HepG2 (cell line): ENCODE measurements at regions not wholly inside any gene's neighbourhood (a gene's known extent, or its start where the extent isn't known, plus 50 kb on each side); places are given as distances from the start of the nearest gene placed in this dataset.

Experiments
- ATAC-seq: fragments of 200-7000 bp; cut with Tn5 transposase; 3 replicates; pipeline ENCODE4 v1.9.1; 2020; ENCODE audit warnings: mild to moderate bottlenecking, moderate library complexity
- BruUV-seq: library from RNA; stranded (reverse); fragments of 400-500 nt; replicated peaks from 2 replicates; lab custom pipeline; 2021; lab: Mats Ljungman, UMichigan
- CTCF ChIA-PET: fragments of 300-600 bp; formaldehyde crosslinking; extraction: SDS; loops from one replicate; lab custom pipeline; 2021; ENCODE audit warnings: low total read pairs, inconsistent platforms, low intra/inter-chr PET ratio; lab: Yijun Ruan, JAX
- POLR2A ChIA-PET: fragments of 350-600 bp; sonication (Branson Sonifier 250); formaldehyde crosslinking; loops from one replicate; lab custom pipeline; 2020; ENCODE audit warnings: antibody characterized with exemption, inconsistent platforms; lab: Yijun Ruan, JAX
- DNase-seq: peaks from one replicate; pipeline ENCODE4 v3.0.0-alpha.2; 2015; ENCODE audit warnings: low spot score
- FAIRE-seq: peaks from 3 replicates; lab custom pipeline; 2011; peaks lifted over from hg19 to GRCh38; lab: Jason Lieb, UNC
- H2AFZ ChIP-seq: one replicate; pipeline ENCODE4 v1.6.1; 2011; ENCODE audit warnings: low read length, inconsistent platforms
- H3K27ac ChIP-seq: fragments of 300-600 bp; 3 replicates; pipeline ENCODE4 v1.8.0; 2011; ENCODE audit warnings: mixed run types, mild to moderate bottlenecking, mixed read lengths, low read length, inconsistent platforms; ENCODE audit not compliant: insufficient read depth; ENCODE audit errors: extremely low read length
- H3K27me3 ChIP-seq, 2 experiments: fragments of 200-600 bp in 1 of 2; 2 replicates in 1 of 2; 3 replicates in 1 of 2; pipeline versions ENCODE4 v1.6.0 to v1.8.0; 2011; ENCODE audit warnings: low read length in 2 of 2, mild to moderate bottlenecking in 2 of 2, moderate library complexity in 2 of 2, inconsistent platforms in 1 of 2; ENCODE audit not compliant: insufficient read depth in 2 of 2, control insufficient read depth in 1 of 2
- H3K36me3 ChIP-seq, 2 experiments: fragments of 200-600 bp in 1 of 2; replicated peaks in 1 of 2; 2 replicates in 1 of 2; 3 replicates in 1 of 2; pipeline versions ENCODE4 v1.5.1 to v1.8.0; 2011; ENCODE audit warnings: low read length in 2 of 2, inconsistent platforms in 1 of 2; ENCODE audit not compliant: insufficient read depth in 2 of 2, control insufficient read depth in 1 of 2
- H3K4me1 ChIP-seq: 2 replicates; pipeline ENCODE4 v1.5.1; 2012; ENCODE audit warnings: low read length, inconsistent platforms; ENCODE audit not compliant: insufficient read depth
- H3K4me2 ChIP-seq: 2 replicates; pipeline ENCODE4 v1.6.0; 2011; ENCODE audit warnings: low read depth, low read length, inconsistent platforms
- H3K4me3 ChIP-seq, 3 experiments: fragments of 200-600 bp in 1 of 3; sonication (generic), shearing (Covaris generic) in 1 of 3; replicated peaks in 1 of 3; 2 replicates each; pipeline ENCODE4 v1.5.1; 2011 to 2016; ENCODE audit warnings: low read length in 3 of 3, inconsistent platforms in 2 of 3, low read depth in 2 of 3, mild to moderate bottlenecking in 2 of 3, control low read depth in 1 of 3, mixed read lengths in 1 of 3; ENCODE audit not compliant: insufficient read depth in 1 of 3
- H3K79me2 ChIP-seq: one replicate; pipeline ENCODE4 v1.6.1; 2011; ENCODE audit warnings: low read length, inconsistent platforms; ENCODE audit not compliant: insufficient read depth
- H3K9ac ChIP-seq: 2 replicates; pipeline ENCODE4 v1.6.0; 2011; ENCODE audit warnings: mild to moderate bottlenecking, low read depth, low read length, inconsistent platforms; ENCODE audit not compliant: insufficient read depth
- H3K9me3 ChIP-seq: 2 replicates; pipeline ENCODE4 v1.5.1; 2012; ENCODE audit warnings: mild to moderate bottlenecking, low read length
- H4K20me1 ChIP-seq: 2 replicates; pipeline ENCODE4 v1.6.0; 2011; ENCODE audit warnings: inconsistent platforms, mild to moderate bottlenecking, low read length, moderate library complexity; ENCODE audit not compliant: insufficient read depth
- CEBPB ChIP-seq: IDR thresholded peaks from 2 replicates; pipeline ENCODE4 v1.6.1; 2011; ENCODE audit warnings: low read depth, low read length, improper control_type of control experiment, borderline replicate concordance
- CENPT ChIP-seq: sonication (generic); formaldehyde crosslinking; IDR thresholded peaks from 2 replicates; pipeline ENCODE4 v1.8.0; 2022; ENCODE audit warnings: low read depth, mild to moderate bottlenecking, moderate library complexity, missing genetic modification reagents
- EP300 ChIP-seq, 3 experiments: sonication (generic) in 1 of 3; formaldehyde crosslinking in 1 of 3; IDR thresholded peaks; 2 replicates each; pipeline versions ENCODE4 v1.5.1 to v1.6.1; 2011 to 2020; ENCODE audit warnings: low read depth in 2 of 3, low read length in 2 of 3, borderline replicate concordance in 1 of 3, improper control_type of control experiment in 1 of 3, mild to moderate bottlenecking in 1 of 3, missing genetic modification reagents in 1 of 3, moderate library complexity in 1 of 3
- ERF ChIP-seq: IDR thresholded peaks from 2 replicates; pipeline ENCODE4 v1.6.1; 2018; ENCODE audit warnings: missing biosample characterization, missing genetic modification reagents
- FOSL2 ChIP-seq: sonication (generic); formaldehyde crosslinking; IDR thresholded peaks from 2 replicates; pipeline ENCODE4 v1.4.0; 2020; ENCODE audit warnings: missing genetic modification reagents
- FOXP1 ChIP-seq, 2 experiments: fragments of 450-650 bp in 1 of 2; IDR thresholded peaks; 2 replicates each; pipeline ENCODE4 v1.6.1; 2017 to 2018; ENCODE audit warnings: antibody characterized with exemption in 1 of 2
- HOXA5 ChIP-seq: sonication (generic); formaldehyde crosslinking; IDR thresholded peaks from 2 replicates; pipeline ENCODE4 v1.4.0; 2020; ENCODE audit warnings: missing genetic modification reagents
- PLRG1 ChIP-seq: fragments of 450-650 bp; conservative IDR thresholded peaks from 2 replicates; pipeline ENCODE4 v1.6.1; 2016
- ZBTB3 ChIP-seq: sonication (generic); formaldehyde crosslinking; IDR thresholded peaks from 2 replicates; pipeline ENCODE4 v1.4.0; 2020; ENCODE audit warnings: low read depth, mild to moderate bottlenecking, moderate library complexity, missing genetic modification reagents, borderline replicate concordance
- ZFY ChIP-seq: sonication (generic); formaldehyde crosslinking; IDR thresholded peaks from 2 replicates; pipeline ENCODE4 v1.4.0; 2020; ENCODE audit warnings: missing genetic modification reagents
- ZNF569 ChIP-seq: sonication (generic); formaldehyde crosslinking; IDR thresholded peaks from 2 replicates; pipeline ENCODE4 v1.5.0; 2020; ENCODE audit warnings: mild to moderate bottlenecking, missing genetic modification reagents, moderate library complexity, borderline replicate concordance
- ZNF589 ChIP-seq: sonication (generic); formaldehyde crosslinking; conservative IDR thresholded peaks from 2 replicates; pipeline ENCODE4 v1.8.0; 2022; ENCODE audit warnings: mild to moderate bottlenecking, moderate library complexity, missing genetic modification reagents
- WGBS: methylation state at CpG from one replicate; pipeline ENCODE4 v1.1.6; 2017; ENCODE audit warnings: low lambda C conversion rate; 5-methylcytosine and 5-hydroxymethylcytosine counted together
- in situ Hi-C: cut with HindIII; loops from 2 replicates; pipeline ENCODE4 v1.10.0; 2017; ENCODE audit warnings: low pct_unique_long_range_greater_than_20kb; ENCODE audit not compliant: extremely low pct_ligation_motif_present
- intact Hi-C: fragments of 100-400 bp; cut with micrococcal nuclease; formaldehyde crosslinking; loops from one replicate; pipeline ENCODE4 v1.10.0; 2022; ENCODE audit not compliant: unreplicated experiment
- TF ChIP-seq, protein P1 (sequence below): sonication (generic); formaldehyde crosslinking; IDR thresholded peaks from 2 replicates; pipeline ENCODE4 v1.4.0; 2020; ENCODE audit warnings: mild to moderate bottlenecking, low read depth, missing genetic modification reagents
- TF ChIP-seq, protein P2 (sequence below): sonication (generic); formaldehyde crosslinking; IDR thresholded peaks from 2 replicates; pipeline ENCODE4 v1.8.0; 2022; ENCODE audit warnings: mild to moderate bottlenecking, missing genetic modification reagents, borderline replicate concordance
- TF ChIP-seq, protein P3 (sequence below): sonication (generic); formaldehyde crosslinking; IDR thresholded peaks from 2 replicates; pipeline ENCODE4 v1.4.0; 2020; ENCODE audit warnings: missing genetic modification reagents

DNA sequence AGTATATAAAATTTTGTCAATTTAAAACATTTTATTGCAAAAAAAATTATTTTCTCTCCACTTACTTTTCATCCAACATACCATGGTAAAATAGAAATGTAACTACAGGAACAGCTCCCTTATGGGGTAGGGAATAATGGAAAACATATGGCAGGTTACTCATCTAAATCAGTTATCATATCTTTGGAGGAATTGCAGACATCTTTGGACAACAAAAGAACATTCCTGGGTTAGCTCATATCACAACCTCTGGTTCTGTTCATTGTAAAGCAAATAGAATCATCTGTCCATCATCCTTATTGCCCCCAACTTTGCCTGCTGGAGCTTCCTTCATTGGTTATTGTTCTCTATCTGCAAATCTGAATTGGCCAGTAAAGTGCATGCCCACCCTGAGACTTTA is 387.5 kb upstream of the GRID2 start (continued):
- TF ChIP-seq, protein P1, sequence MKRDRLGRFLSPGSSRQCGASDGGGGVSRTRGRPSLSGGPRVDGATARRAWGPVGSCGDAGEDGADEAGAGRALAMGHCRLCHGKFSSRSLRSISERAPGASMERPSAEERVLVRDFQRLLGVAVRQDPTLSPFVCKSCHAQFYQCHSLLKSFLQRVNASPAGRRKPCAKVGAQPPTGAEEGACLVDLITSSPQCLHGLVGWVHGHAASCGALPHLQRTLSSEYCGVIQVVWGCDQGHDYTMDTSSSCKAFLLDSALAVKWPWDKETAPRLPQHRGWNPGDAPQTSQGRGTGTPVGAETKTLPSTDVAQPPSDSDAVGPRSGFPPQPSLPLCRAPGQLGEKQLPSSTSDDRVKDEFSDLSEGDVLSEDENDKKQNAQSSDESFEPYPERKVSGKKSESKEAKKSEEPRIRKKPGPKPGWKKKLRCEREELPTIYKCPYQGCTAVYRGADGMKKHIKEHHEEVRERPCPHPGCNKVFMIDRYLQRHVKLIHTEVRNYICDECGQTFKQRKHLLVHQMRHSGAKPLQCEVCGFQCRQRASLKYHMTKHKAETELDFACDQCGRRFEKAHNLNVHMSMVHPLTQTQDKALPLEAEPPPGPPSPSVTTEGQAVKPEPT (CRISPR knock-in tag) = no peak

DNA sequence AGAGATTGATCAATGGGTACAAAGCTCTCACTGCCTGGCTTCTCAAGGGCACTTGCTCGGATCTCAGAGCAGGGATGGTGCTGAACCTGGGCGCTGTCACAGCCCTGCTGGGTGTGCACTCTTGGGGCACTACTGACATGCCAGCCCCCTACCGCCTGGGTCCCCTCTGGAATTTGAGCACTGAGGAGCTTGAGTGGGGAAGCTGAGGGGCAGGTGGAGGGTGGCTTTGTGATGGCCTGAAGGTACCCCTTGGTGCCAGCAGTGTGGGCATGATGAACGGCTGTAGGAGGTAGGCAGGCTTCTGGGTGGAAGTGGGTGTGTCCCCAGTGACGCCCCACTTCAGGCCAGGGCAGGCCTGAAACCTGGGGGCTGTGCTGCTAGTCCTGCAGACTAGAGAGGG is 379.1 kb upstream of the GRID2 start:
- Histone ChIP-seq H3K9me3 (peaks cover 28% of the 10 kb centered on the region), H3K4me3 (no peak overlapping the region), H3K79me2 (no peaks in the 10 kb centered on the region), H3K9ac (no peak overlapping the region), H2AFZ (no peak overlapping the region), H3K27me3 (no peaks in the 10 kb centered on the region), H4K20me1 (no peaks in the 10 kb centered on the region), H3K36me3 (no peaks in the 10 kb centered on the region), H3K4me1 (no peaks in the 10 kb centered on the region), H3K4me2 (no peak overlapping the region), H3K27ac (no peak overlapping the region)
- ATAC-seq = no peak
- intact Hi-C loops (no loop called here), in situ Hi-C loops (no loop called here)
- no peak for FAIRE-seq
- no peak for DNase-seq
- TF ChIP-seq FOXP1 (IDR thresholded peaks at IDR 0.05) = no peak
- TF ChIP-seq FOXP1 (CRISPR knock-in tag; IDR thresholded peaks at IDR 0.05) = no peak
- no peak for TF ChIP-seq PLRG1
- TF ChIP-seq, protein P2, sequence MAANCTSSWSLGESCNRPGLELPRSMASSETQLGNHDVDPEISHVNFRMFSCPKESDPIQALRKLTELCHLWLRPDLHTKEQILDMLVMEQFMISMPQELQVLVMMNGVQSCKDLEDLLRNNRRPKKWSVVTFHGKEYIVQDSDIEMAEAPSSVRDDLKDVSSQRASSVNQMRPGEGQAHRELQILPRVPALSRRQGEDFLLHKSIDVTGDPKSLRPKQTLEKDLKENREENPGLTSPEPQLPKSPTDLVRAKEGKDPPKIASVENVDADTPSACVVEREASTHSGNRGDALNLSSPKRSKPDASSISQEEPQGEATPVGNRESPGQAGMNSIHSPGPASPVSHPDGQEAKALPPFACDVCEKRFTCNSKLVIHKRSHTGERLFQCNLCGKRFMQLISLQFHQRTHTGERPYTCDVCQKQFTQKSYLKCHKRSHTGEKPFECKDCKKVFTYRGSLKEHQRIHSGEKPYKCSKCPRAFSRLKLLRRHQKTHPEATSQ (CRISPR knock-in tag) = no peak
- no peak for TF ChIP-seq EP300 (IDR thresholded peaks at IDR 0.05; ENCODE audit: low read depth in 2 of 2, low read length in 2 of 2)
- no peak for TF ChIP-seq EP300 (CRISPR knock-in tag; IDR thresholded peaks at IDR 0.05; ENCODE audit: borderline replicate concordance)
- no peak for TF ChIP-seq CEBPB
- TF ChIP-seq ZNF569 (CRISPR knock-in tag) = no peak
- no peak for TF ChIP-seq HOXA5 (CRISPR knock-in tag)
- no peak for TF ChIP-seq CENPT (CRISPR knock-in tag)
- TF ChIP-seq ZNF589 = no peak
- TF ChIP-seq, protein P3, sequence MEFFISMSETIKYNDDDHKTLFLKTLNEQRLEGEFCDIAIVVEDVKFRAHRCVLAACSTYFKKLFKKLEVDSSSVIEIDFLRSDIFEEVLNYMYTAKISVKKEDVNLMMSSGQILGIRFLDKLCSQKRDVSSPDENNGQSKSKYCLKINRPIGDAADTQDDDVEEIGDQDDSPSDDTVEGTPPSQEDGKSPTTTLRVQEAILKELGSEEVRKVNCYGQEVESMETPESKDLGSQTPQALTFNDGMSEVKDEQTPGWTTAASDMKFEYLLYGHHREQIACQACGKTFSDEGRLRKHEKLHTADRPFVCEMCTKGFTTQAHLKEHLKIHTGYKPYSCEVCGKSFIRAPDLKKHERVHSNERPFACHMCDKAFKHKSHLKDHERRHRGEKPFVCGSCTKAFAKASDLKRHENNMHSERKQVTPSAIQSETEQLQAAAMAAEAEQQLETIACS = no peak
- TF ChIP-seq ZBTB3 (CRISPR knock-in tag) = no peak
- TF ChIP-seq ERF (CRISPR knock-in tag) = no peak
- no peak for TF ChIP-seq ZFY (CRISPR knock-in tag)
- TF ChIP-seq FOSL2 (CRISPR knock-in tag) = no peak
- ChIA-PET CTCF (no interaction called here), POLR2A (no interaction called here)
- 0% methylated on average over 2 of the region's 5 CpGs for WGBS
- BruUV-seq = no TSS peak
